ENCODE measurements at regions not wholly inside any gene's neighbourhood (a gene's known extent, or its start where the extent isn't known, plus 50 kb on each side); places are given as distances from the start of the nearest gene placed in this dataset.

- no peak for DNase-seq
Observed at GRCh38 chr5:61966997-61967396, 339.0 kb upstream of the KIF2A start.

GRCh38 chr5:61967681-61968080, 338.3 kb upstream of the KIF2A start:
- no peak for DNase-seq

DNA sequence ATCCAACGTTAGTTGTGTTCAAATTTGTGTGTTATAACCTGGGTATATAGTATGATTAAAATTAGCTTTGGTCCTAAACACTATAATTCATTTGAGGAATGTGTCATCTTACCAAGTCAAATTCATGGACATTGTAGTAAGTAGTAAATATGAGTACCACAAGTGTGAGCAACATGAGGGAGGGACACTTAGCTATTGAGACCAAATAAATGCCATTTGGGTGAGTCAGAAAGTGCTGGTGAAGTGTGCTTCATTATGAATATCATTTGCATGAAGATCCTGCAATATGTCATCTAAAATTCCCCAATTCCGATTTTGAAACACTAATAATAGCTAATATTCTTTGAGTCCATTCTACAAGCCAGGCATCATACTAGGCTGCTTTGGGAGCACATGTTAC, 336.7 kb upstream of the KIF2A start:
- DNase-seq = no peak

DNA sequence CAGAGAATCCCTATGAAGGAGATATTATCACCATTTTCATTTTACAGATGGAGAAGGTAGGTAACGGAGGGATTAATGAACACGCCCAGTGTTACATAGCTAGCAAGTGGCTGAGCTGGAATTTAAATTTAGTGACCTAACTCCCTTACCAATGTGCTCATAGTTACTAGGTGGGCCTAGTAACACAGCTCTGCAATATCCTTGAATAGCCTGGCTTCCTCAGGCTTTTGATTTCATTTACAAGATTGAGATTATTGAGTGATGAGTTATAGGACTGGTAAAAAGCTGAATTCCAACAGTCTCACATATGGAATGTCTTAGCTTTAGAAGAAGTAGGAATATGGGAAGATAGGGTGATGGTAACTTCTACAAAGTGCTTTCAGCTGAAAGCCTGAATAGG, 336.3 kb upstream of the KIF2A start:
- no peak for DNase-seq

GRCh38 chr5:61970218-61970617, 335.8 kb upstream of the KIF2A start:
- DNase-seq = no peak

DNA sequence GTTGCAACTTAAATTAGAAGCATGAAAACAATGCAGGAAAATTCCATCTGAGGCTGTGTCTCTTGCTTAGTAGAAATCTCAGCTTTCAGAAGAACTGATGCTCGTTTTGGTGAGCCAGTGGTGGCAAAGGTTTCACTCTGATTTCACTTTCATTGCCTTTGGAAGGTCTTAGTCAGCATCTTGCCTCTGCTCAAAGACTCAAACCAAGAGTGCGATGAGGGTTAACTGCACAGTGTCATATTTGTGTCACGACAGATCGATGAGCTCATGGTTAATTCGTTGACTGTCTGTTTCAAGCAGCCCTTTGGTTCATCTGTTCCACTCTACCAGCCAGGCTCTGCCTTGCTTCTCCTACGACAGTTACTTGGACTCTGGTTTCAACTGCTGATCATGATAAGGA, 331.3 kb upstream of the KIF2A start:
- no peak for DNase-seq

GRCh38 chr5:61981886-61982285, 324.1 kb upstream of the KIF2A start:
- no peak for DNase-seq

- DNase-seq = no peak
Observed at GRCh38 chr5:61991430-61991829, 314.6 kb upstream of the KIF2A start.

DNA sequence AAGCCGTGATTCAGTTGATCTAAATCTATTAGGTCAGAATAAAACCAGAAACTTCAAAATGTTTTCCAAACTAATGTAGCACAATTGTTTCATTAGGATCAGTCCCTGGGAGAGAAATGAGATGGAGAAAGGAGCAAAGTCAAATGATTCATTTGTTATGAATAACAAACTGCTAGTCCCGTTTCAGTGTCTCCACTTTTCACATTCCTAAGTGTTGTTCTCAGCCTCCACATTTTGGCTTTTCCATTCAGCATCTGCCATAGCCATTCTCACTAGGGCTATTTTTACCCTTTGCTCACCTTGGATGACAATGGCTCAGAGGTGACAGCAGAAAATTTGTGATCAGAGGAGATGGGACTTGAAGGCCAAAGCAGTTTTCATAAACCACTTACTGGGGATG, 314.1 kb upstream of the KIF2A start:
- no peak for DNase-seq

- no peak for DNase-seq
Observed at GRCh38 chr5:61993295-61993927, 312.6 kb upstream of the KIF2A start.

GRCh38 chr5:61994171-61994570, 311.8 kb upstream of the KIF2A start:
- no peak for DNase-seq

DNA sequence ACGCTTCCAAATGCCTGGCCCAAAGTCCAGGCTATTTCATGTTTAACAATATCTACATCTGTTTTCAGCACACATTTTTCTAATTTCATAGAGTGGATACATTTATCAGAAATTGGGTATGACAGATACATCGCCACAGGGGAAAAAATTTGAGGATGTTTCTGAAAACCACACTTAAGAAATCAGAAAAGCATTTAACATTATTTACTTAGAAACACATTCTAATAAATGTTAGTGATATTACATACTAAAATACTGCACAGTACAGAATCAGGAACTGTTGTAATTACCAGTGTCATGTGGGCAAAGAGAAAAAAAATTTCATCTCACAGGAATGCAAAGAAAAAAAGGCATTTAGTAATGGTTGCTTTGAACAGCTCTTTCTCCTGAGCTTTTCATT, 310.5 kb upstream of the KIF2A start:
- no peak for DNase-seq

DNA sequence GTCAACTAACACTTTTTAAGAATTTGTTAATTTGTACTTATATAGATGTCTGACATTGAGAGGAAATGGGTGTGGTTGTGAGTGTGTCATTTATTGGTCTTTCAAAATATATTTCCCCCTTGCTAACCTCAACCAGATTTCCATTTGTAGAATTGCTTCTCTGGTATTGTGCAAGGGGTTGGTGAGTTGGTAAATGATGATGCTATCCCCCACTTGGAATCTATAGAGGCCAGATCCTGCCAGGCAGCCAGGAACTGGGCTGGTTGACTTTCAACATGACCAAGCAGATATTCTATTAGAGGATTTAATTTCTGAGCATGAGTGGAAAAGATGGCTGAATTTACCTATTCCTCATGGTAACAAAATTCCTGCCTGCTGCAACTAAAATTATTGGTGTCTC, 306.6 kb upstream of the KIF2A start:
- no peak for DNase-seq

GRCh38 chr5:62000646-62001045, 305.4 kb upstream of the KIF2A start:
- no peak for DNase-seq

DNA sequence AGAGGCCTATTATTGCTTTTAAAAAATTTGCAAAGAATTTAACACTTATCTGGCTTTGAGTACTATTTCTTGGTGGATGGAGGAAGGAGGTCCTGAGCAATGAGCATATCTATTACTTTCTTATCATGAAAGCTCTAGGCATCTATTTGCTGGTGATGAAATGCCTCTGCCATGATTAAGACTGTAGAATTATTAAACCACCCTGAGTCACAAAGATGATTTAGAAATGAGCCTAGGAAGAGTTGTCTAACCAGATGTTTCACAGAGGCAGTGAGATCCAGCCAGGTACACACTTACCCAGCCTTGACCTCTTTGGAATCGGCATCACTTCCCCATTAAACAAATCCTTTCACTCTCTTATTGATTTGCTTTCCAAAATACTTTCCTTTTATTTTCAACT, 304.4 kb upstream of the KIF2A start:
- DNase-seq = no peak

- DNase-seq = no peak
Observed at GRCh38 chr5:62002436-62002835, 303.6 kb upstream of the KIF2A start.

GRCh38 chr5:62005551-62005950, 300.5 kb upstream of the KIF2A start:
- no peak for DNase-seq

- no peak for DNase-seq
Observed at GRCh38 chr5:62007457-62007856, 298.5 kb upstream of the KIF2A start.

DNA sequence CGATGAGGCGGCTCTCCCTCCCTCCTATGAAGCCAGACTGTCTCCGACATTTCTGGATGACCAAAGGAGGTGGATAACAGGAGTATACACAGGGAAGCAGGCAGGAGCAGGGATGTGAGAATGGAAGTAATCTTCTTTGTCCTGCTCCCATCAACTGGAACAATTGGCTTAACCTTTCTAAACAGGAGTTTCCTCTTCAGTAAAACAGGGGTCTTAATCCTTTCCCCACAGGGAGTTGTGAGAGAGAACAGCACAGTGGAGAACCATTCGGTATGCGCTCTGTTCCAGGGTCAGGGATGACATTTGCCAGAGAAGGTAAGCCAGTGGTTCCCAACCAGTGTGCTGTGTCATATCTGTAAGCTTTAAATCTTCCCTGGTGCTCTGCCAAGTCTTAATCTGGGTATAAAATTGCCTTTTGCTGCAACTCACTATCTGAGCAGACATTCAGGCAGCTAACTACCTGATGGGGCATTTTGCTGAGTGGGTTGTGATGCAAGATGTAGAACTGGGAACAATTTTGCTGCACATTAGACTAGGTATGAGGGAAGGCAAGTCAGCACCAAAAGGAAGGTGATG, 294.8 kb upstream of the KIF2A start:
- DNase-seq = no peak

DNA sequence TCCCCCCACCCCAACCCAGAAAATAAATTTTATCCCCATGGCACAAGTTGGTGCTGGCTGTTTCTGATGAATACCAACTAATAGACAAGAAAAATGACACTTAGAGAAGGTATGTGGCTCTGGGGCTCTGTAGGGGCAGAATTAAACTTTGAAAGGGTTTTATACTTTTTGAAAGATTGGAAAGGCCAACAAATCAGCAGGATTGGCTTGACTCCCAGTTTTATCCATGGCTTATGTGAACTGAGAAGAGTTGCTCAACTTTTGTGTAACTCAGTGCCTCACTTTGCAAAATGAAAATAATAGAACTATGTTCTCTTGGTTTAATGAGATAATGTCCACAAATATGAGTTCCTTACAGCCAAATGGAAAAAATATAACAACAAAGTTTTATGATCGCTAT, 288.9 kb upstream of the KIF2A start:
- DNase-seq = no peak

- DNase-seq = no peak
Observed at GRCh38 chr5:62029303-62029702, 276.7 kb upstream of the KIF2A start.

GRCh38 chr5:62030326-62030725, 275.7 kb upstream of the KIF2A start:
- no peak for DNase-seq

DNA sequence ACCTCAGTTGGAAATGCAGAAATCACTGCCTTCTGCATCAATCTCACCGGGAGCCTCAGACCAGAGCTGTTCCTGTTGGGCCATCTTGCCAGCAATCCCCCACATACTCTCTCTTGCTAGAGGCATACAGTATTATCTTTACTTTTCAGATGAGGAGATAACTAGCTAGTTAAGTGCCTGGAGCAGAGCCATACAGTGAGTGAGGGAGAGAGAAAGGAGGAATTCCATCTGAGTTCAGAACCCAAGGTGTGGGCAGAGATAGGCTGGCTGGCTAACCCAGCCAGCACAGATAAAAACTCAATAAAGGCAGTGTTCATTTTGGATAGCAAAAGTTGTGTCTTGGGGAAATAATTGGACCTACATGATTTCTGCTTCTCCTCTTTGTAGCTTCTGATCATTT, 268.0 kb upstream of the KIF2A start:
- DNase-seq = no peak

DNA sequence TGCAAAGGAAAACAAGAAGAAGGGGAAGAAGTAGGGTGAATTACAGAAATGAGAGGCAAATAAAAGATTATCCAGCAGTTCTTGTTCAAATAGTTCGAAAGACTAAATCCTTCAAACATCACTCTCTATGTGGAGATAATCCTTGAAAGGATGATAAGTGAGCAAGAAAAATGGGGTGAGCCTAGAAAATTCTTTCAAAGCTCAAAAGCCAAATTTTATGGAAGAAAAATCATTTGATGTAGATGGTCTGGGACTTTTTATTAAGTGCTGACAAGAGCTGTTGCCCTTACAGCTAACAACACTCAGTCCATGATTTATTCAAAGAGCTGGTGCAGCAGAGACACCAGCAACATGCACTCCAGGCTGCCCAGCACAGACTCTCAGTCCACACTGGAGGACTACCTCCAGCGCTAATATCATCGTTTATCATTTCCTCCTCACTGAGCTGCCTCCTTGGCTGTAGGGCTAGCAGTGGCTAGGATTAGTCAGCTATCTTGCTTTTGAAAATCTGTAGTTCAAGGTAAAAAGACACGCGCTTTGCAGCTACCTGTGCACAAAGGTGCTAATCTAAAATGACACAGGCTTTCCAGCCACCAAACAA, 264.8 kb upstream of the KIF2A start:
- DNase-seq = no peak

All from tongue (tissue), 1 donor.